ENCODE measurements at regions not wholly inside any gene's neighbourhood (a gene's known extent, or its start where the extent isn't known, plus 50 kb on each side); places are given as distances from the start of the nearest gene placed in this dataset.

- DNase-seq (no peak), ATAC-seq (no peak)
- Histone ChIP-seq H3K4me3 (no peak overlapping the region), H3K36me3 (no peaks in the 10 kb centered on the region), H3K9me3 (no peaks in the 10 kb centered on the region), H3K27ac (no peak overlapping the region), H3K27me3 (peaks cover 4% of the 10 kb centered on the region), H3K4me1 (no peaks in the 10 kb centered on the region)
- no peak for TF ChIP-seq CTCF (IDR thresholded peaks at IDR 0.05)
- intact Hi-C loops (cut with DNase I), result no loop called here
Observed at GRCh38 chr5:167821669-167822068, 469.8 kb upstream of the WWC1 start.

- DNase-seq (no peak), ATAC-seq (no peak)
- H3K27ac ChIP-seq, result no peak overlapping the region
- no peaks in the 10 kb centered on the region for H3K36me3 ChIP-seq
- no peaks in the 10 kb centered on the region for H3K4me1 ChIP-seq
- peaks cover 4% of the 10 kb centered on the region for H3K27me3 ChIP-seq
- no peaks in the 10 kb centered on the region for H3K9me3 ChIP-seq
- intact Hi-C loops (cut with DNase I), result no loop called here
- no peak for TF ChIP-seq CTCF (IDR thresholded peaks at IDR 0.05)
- H3K4me3 ChIP-seq, result no peak overlapping the region
Observed at GRCh38 chr5:167822241-167822640, 469.2 kb upstream of the WWC1 start.

GRCh38 chr5:167823405-167823804, 468.0 kb upstream of the WWC1 start:
- no peak overlapping the region for H3K4me3 ChIP-seq
- intact Hi-C loops (cut with DNase I), result no loop called here
- H3K27ac ChIP-seq, result no peak overlapping the region
- no peaks in the 10 kb centered on the region for H3K9me3 ChIP-seq
- H3K36me3 ChIP-seq, result no peaks in the 10 kb centered on the region
- ATAC-seq (no peak), DNase-seq (no peak)
- H3K4me1 ChIP-seq, result no peaks in the 10 kb centered on the region
- no peak for TF ChIP-seq CTCF (IDR thresholded peaks at IDR 0.05)
- H3K27me3 ChIP-seq, result peaks cover 4% of the 10 kb centered on the region

GRCh38 chr5:167827766-167828165, 463.7 kb upstream of the WWC1 start:
- H3K27me3 ChIP-seq, result peaks cover 3% of the 10 kb centered on the region
- DNase-seq, result no peak
- TF ChIP-seq CTCF (IDR thresholded peaks at IDR 0.05), result no peak
- intact Hi-C loops (cut with DNase I), result no loop called here
- no peak overlapping the region for H3K4me3 ChIP-seq
- H3K36me3 ChIP-seq, result no peaks in the 10 kb centered on the region
- H3K9me3 ChIP-seq, result no peaks in the 10 kb centered on the region
- H3K27ac ChIP-seq, result no peak overlapping the region
- H3K4me1 ChIP-seq, result no peaks in the 10 kb centered on the region
- ATAC-seq, result no peak

- no peak overlapping the region for H3K27ac ChIP-seq
- H3K4me1 ChIP-seq, result no peaks in the 10 kb centered on the region
- no peak for ATAC-seq
- no peaks in the 10 kb centered on the region for H3K9me3 ChIP-seq
- DNase-seq, result no peak
- intact Hi-C loops (cut with DNase I), result no loop called here
- no peaks in the 10 kb centered on the region for H3K36me3 ChIP-seq
- H3K27me3 ChIP-seq, result no peaks in the 10 kb centered on the region
- TF ChIP-seq CTCF (IDR thresholded peaks at IDR 0.05), result no peak
- H3K4me3 ChIP-seq, result no peak overlapping the region
Observed at GRCh38 chr5:167831754-167832504, 459.5 kb upstream of the WWC1 start.

- ATAC-seq, result no peak
- no peaks in the 10 kb centered on the region for H3K36me3 ChIP-seq
- intact Hi-C loops (cut with DNase I), result no loop called here
- no peaks in the 10 kb centered on the region for H3K4me1 ChIP-seq
- DNase-seq, result no peak
- no peaks in the 10 kb centered on the region for H3K27me3 ChIP-seq
- no peak overlapping the region for H3K4me3 ChIP-seq
- no peak for TF ChIP-seq CTCF (IDR thresholded peaks at IDR 0.05)
- no peak overlapping the region for H3K27ac ChIP-seq
- no peaks in the 10 kb centered on the region for H3K9me3 ChIP-seq
Observed at GRCh38 chr5:167832609-167833008, 458.8 kb upstream of the WWC1 start.

Data from upper lobe of right lung (tissue), 1 donor.